ENCODE measurements at regions not wholly inside any gene's neighbourhood (a gene's known extent, or its start where the extent isn't known, plus 50 kb on each side); places are given as distances from the start of the nearest gene placed in this dataset.

- Histone ChIP-seq H3K27me3 (no peaks in the 10 kb centered on the region), H3K4me3 (ENCODE audit: low read depth, low read length) (no peak overlapping the region), H3K9me3 (no peaks in the 10 kb centered on the region), H3K36me3 (no peaks in the 10 kb centered on the region), H3K4me1 (peaks cover 3% of the 10 kb centered on the region; the same call in 1 of the 2 replicates)
- TF ChIP-seq CTCF (IDR thresholded peaks at IDR 0.05; ENCODE audit: low read depth, low read length): no peak
- no peak for DNase-seq
These were observed 482.5 kb downstream of the QKI start for GRCh38 chr6:163897030-163897429.

- no peak for TF ChIP-seq CTCF (IDR thresholded peaks at IDR 0.05; ENCODE audit: low read depth, low read length)
- Histone ChIP-seq H3K36me3 (no peaks in the 10 kb centered on the region), H3K4me1 (peaks cover 3% of the 10 kb centered on the region; the same call in 1 of the 2 replicates), H3K27me3 (no peaks in the 10 kb centered on the region), H3K9me3 (no peaks in the 10 kb centered on the region), H3K4me3 (ENCODE audit: low read depth, low read length) (no peak overlapping the region)
- DNase-seq: no peak
These were observed 480.6 kb downstream of the QKI start for GRCh38 chr6:163895162-163895561.

- Histone ChIP-seq H3K9me3 (no peaks in the 10 kb centered on the region), H3K27me3 (no peaks in the 10 kb centered on the region), H3K4me3 (ENCODE audit: low read depth, low read length) (no peak overlapping the region), H3K4me1 (peaks cover 3% of the 10 kb centered on the region; the same call in 1 of the 2 replicates), H3K36me3 (no peaks in the 10 kb centered on the region)
- no peak for TF ChIP-seq CTCF (IDR thresholded peaks at IDR 0.05; ENCODE audit: low read depth, low read length)
- no peak for DNase-seq
These were observed 479.2 kb downstream of the QKI start for GRCh38 chr6:163893609-163894189.

- H3K9me3 ChIP-seq: no peaks in the 10 kb centered on the region
- no peak for DNase-seq
- H3K4me1 ChIP-seq: peaks cover 3% of the 10 kb centered on the region; the same call in 1 of the 2 replicates
- no peak for TF ChIP-seq CTCF (IDR thresholded peaks at IDR 0.05; ENCODE audit: low read depth, low read length)
- H3K4me3 ChIP-seq (ENCODE audit: low read depth, low read length): no peak overlapping the region
- no peaks in the 10 kb centered on the region for H3K27me3 ChIP-seq
- no peaks in the 10 kb centered on the region for H3K36me3 ChIP-seq
These were observed 478.5 kb downstream of the QKI start for GRCh38 chr6:163892824-163893561.

GRCh38 chr6:163889904-163890514 lies 475.5 kb downstream of the QKI start:
- no peak overlapping the region for H3K4me3 ChIP-seq (ENCODE audit: low read depth, low read length)
- H3K36me3 ChIP-seq: no peaks in the 10 kb centered on the region
- H3K27me3 ChIP-seq: no peaks in the 10 kb centered on the region
- TF ChIP-seq CTCF (IDR thresholded peaks at IDR 0.05; ENCODE audit: low read depth, low read length): no peak
- no peaks in the 10 kb centered on the region for H3K4me1 ChIP-seq
- no peaks in the 10 kb centered on the region for H3K9me3 ChIP-seq
- DNase-seq: no peak
